ENCODE measurements at regions not wholly inside any gene's neighbourhood (a gene's known extent, or its start where the extent isn't known, plus 50 kb on each side); places are given as distances from the start of the nearest gene placed in this dataset.
"Not testable (repeated sequence)": the region's sequence is repeated elsewhere in the genome, so short reads cannot be mapped to it uniquely, and the experiment has no call there.

DNA sequence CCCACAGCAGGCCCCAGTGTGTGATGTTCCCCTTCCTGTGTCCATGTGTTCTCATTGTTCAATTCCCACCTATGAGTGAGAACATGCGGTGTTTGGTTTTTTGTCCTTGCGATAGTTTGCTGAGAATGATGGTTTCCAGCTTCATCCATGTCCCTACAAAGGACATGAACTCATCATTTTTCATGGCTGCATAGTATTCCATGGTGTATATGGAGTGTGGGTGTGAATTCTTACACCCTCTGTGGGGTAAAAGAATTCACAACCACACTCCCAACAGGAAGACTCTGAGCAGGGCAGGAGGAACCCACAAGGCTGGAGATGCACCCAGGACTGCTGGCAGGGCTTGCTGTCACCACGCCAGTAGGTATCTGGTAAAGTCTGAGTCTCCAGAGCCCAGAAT lies 80.9 kb downstream of the DHCR7 start:
- H3K4me3 Mint-ChIP-seq; CTCF ChIA-PET; POLR2A ChIA-PET; H3K27ac Mint-ChIP-seq; H3K36me3 Mint-ChIP-seq (ENCODE audit: low read depth); H3K9me3 Mint-ChIP-seq (ENCODE audit: insufficient read depth); DNase-seq; ATAC-seq; H3K27me3 Mint-ChIP-seq (ENCODE audit: low read depth); H3K4me1 Mint-ChIP-seq (ENCODE audit: low read depth): not testable (repeated sequence)

DNA sequence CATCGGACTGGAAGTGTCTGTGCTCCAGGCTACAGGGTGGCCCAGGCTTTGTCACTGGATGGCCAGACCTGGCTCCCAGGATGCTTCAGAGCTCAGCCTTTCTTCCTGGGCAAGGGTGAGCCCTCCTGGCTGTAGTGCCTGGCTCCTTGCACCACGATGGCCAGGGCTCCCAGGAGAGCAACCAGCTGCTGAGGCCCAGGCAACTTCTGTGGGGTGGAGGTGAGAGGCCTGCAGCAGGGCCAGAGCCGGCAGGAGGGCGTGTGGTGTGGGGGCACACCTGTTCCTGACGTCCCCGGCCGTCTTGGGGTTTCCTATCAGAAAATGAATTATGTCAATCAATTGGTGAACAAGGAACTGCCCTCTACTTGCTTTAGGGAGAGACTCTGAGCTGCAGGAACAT lies 82.1 kb downstream of the DHCR7 start:
- no peak overlapping the region for H3K4me3 Mint-ChIP-seq
- no peaks in the 10 kb centered on the region for H3K4me1 Mint-ChIP-seq (ENCODE audit: low read depth)
- H3K36me3 Mint-ChIP-seq (ENCODE audit: low read depth) = no peaks in the 10 kb centered on the region
- H3K27ac Mint-ChIP-seq = no peak overlapping the region
- ATAC-seq (no peak), DNase-seq (no peak)
- CTCF ChIA-PET = no interaction called here
- POLR2A ChIA-PET = no interaction called here
- H3K9me3 Mint-ChIP-seq (ENCODE audit: insufficient read depth) = no peaks in the 10 kb centered on the region
- H3K27me3 Mint-ChIP-seq (ENCODE audit: low read depth) = no peaks in the 10 kb centered on the region

DNA sequence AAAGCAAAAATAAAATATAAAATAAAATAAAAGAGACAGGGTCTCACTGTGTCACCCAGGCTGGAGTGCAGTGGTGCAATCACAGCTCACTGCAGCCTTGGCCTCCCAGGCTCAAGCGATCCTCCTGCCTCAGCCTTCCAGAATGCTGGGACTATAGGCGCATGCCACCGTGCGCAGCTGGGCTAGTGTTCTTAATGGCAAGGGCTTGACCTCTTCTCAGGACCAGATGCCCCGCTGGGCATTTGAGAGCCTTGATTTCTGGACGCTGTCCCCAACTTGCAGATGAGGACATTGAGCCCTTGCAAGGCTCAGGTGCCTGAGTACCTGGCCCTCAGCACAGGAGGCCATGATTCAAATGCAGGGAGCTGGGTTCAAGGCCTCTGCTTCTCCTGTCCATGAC lies 82.6 kb downstream of the DHCR7 start:
- CTCF ChIA-PET = no interaction called here
- Mint-ChIP-seq H3K27me3 (ENCODE audit: low read depth) (no peaks in the 10 kb centered on the region), H3K4me3 (no peak overlapping the region), H3K36me3 (ENCODE audit: low read depth) (no peaks in the 10 kb centered on the region), H3K27ac (no peak overlapping the region), H3K9me3 (ENCODE audit: insufficient read depth) (no peaks in the 10 kb centered on the region), H3K4me1 (ENCODE audit: low read depth) (no peaks in the 10 kb centered on the region)
- no peak for ATAC-seq
- POLR2A ChIA-PET = no interaction called here
- DNase-seq = no peak

DNA sequence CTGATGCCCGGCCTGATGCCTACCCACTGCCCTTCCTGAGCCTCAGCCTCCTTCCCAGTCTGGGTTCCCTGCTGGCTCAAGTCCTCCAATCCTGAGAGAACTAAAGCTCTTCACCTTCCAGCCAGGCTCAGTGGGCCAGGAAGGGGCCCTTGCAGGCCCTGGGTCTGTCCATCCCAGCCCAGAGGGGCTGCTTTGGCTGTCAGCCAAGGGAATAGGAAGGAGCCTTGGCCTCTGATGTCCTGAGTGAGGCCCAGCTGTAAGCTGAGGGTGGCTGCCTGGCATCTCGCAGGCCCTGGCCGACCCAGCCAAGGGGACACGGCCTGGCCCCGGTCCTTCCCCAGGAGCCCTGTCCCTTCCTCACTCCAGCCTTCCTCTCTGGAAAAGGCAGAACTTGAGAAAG lies 83.4 kb downstream of the DHCR7 start:
- ChIA-PET POLR2A (no interaction called here), CTCF (no interaction called here)
- Mint-ChIP-seq H3K9me3 (ENCODE audit: insufficient read depth) (no peaks in the 10 kb centered on the region), H3K4me1 (ENCODE audit: low read depth) (no peaks in the 10 kb centered on the region), H3K27me3 (ENCODE audit: low read depth) (no peaks in the 10 kb centered on the region), H3K4me3 (no peak overlapping the region), H3K36me3 (ENCODE audit: low read depth) (no peaks in the 10 kb centered on the region), H3K27ac (no peak overlapping the region)
- no peak for DNase-seq
- no peak for ATAC-seq

DNA sequence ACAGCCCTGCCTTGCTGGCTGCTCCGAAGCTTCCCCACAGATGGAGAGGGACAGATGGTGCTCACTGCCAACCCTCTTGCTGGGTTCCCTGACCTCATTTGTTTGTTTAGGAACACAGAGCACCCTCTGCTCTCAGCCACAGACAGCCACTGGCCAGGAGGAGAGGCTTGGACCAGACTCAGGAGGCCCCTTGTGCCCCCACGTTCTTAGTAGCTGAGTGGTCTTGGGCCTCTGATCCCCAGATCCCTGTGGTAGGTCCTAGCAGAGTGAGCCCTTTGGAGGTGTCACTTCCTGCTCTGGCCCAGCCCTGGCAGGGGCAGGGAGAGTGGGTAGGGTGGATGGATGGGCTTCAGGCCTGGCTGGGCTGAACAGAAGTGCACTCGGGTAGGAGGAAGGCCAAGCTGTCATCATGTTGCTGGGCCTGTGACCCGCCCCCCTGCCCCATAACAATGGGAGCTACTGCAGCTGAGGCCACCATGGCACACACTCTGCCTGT lies 84.0 kb downstream of the DHCR7 start:
- Mint-ChIP-seq H3K36me3 (ENCODE audit: low read depth) (no peaks in the 10 kb centered on the region), H3K4me3 (no peak overlapping the region), H3K9me3 (ENCODE audit: insufficient read depth) (no peaks in the 10 kb centered on the region), H3K4me1 (ENCODE audit: low read depth) (no peaks in the 10 kb centered on the region), H3K27me3 (ENCODE audit: low read depth) (no peaks in the 10 kb centered on the region), H3K27ac (no peak overlapping the region)
- ChIA-PET POLR2A (no interaction called here), CTCF (no interaction called here)
- DNase-seq (no peak), ATAC-seq (no peak)

DNA sequence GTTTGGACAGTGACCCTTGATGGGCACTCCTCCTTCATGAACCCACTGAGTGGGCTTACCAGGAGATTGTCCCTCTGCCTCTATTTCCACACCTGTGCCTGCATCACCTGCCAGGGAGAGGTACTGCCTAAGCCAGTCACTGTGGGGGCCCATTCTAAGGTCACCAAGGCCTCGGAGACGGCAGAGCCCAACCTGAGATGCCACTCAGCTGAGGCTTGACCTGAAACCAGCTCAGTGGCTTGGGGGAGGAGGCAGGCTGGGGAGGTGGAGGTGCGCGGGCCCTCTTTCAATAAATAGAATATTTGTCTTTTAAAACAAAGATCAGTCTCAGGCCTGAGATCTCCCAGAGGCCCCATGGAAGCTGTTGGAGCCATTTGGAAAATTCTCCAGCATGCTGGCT lies 84.5 kb downstream of the DHCR7 start:
- Mint-ChIP-seq H3K27me3 (ENCODE audit: low read depth) (no peaks in the 10 kb centered on the region), H3K36me3 (ENCODE audit: low read depth) (no peaks in the 10 kb centered on the region), H3K4me3 (no peak overlapping the region), H3K4me1 (ENCODE audit: low read depth) (no peaks in the 10 kb centered on the region), H3K27ac (no peak overlapping the region), H3K9me3 (ENCODE audit: insufficient read depth) (no peaks in the 10 kb centered on the region)
- CTCF ChIA-PET = no interaction called here
- DNase-seq (no peak), ATAC-seq (no peak)
- POLR2A ChIA-PET = no interaction called here

DNA sequence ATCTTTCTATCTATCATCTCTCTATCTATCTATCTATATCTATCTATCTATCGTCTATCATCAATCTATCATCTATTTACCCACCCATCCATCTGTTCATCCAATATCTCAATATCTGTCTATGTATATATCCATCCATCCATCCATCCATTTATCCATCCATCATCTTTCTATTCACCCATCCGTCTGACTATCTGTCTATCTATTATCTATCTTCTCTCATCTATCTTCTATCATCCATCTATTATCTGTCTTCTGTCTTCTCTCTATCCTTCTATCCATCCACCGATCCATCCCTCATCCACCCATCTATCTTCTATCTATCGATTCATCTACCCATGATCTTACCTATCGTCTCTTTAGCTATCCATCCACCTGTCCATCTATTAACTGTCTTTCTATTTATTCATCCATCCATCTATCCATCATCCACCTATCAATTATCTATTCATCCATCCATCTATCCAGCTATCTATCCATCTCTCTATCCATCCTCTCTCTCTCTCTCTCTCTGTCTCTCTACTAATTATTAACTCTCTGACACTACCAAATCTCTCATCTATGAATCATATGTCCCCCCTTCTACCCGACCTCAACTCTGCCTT lies 89.1 kb downstream of the DHCR7 start:
- DNase-seq (no peak), ATAC-seq (no peak)
- ChIA-PET POLR2A (no interaction called here), CTCF (no interaction called here)
- Mint-ChIP-seq H3K27ac (no peak overlapping the region), H3K4me3 (no peak overlapping the region), H3K9me3 (ENCODE audit: insufficient read depth) (no peaks in the 10 kb centered on the region), H3K36me3 (ENCODE audit: low read depth) (no peaks in the 10 kb centered on the region), H3K4me1 (ENCODE audit: low read depth) (no peaks in the 10 kb centered on the region), H3K27me3 (ENCODE audit: low read depth) (no peaks in the 10 kb centered on the region)

DNA sequence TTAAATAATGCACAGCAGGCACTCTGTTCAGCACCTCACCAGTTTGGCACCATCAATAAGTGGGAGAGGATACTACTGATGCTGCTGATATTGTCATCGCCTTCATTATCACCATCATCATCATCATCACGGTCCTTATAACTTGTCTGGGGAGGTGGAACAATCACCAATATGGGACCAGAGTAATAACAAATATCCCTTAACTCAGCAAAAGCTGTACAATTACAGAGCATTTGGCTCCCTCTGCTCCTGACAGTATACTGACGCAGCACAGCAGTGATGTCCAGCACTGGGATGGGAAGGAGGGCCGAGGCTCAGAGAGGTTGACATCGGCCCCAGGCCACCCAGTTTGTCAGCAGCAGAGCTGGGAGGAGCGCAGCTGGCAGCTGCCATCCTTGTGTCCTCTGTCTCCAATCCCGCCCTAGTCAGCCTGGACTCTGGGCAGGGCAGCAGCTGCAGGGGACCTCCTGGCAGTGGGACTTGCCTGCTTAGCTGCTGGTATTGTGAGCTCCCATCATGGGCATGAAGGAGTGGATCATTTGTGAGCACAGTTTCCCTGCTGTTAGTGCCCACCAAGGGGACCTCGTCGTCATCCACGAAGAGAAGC lies 90.0 kb downstream of the DHCR7 start:
- ChIA-PET CTCF (no interaction called here), POLR2A (no interaction called here)
- no peak overlapping the region for H3K27ac Mint-ChIP-seq
- no peaks in the 10 kb centered on the region for H3K36me3 Mint-ChIP-seq (ENCODE audit: low read depth)
- H3K4me3 Mint-ChIP-seq = no peak overlapping the region
- no peaks in the 10 kb centered on the region for H3K9me3 Mint-ChIP-seq (ENCODE audit: insufficient read depth)
- no peaks in the 10 kb centered on the region for H3K4me1 Mint-ChIP-seq (ENCODE audit: low read depth)
- H3K27me3 Mint-ChIP-seq (ENCODE audit: low read depth) = no peaks in the 10 kb centered on the region
- DNase-seq (no peak), ATAC-seq (no peak)

DNA sequence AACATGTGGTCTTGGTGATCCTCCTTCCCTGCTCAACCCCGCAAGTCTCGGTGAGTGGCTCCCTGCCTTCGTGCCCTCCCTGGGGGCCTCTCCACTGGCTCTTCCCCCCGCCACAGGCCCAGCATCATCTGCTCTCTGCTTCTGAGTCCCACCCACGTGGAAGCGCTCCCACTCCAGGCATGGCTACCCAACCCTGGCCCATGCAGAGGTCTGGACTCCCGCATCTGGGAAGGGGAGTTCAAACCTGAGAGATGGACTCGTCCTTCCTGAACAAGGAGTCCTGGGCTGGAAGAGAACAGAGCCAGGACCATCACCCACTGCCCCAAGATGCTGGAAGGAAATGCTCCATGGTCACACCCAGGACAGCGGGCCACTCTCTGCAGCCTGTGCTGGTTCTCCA lies 90.8 kb downstream of the DHCR7 start:
- no peak overlapping the region for H3K27ac Mint-ChIP-seq
- DNase-seq (no peak), ATAC-seq (no peak)
- H3K36me3 Mint-ChIP-seq (ENCODE audit: low read depth) = no peaks in the 10 kb centered on the region
- ChIA-PET POLR2A (no interaction called here), CTCF (no interaction called here)
- no peaks in the 10 kb centered on the region for H3K9me3 Mint-ChIP-seq (ENCODE audit: insufficient read depth)
- H3K4me3 Mint-ChIP-seq = no peak overlapping the region
- no peaks in the 10 kb centered on the region for H3K4me1 Mint-ChIP-seq (ENCODE audit: low read depth)
- no peaks in the 10 kb centered on the region for H3K27me3 Mint-ChIP-seq (ENCODE audit: low read depth)

DNA sequence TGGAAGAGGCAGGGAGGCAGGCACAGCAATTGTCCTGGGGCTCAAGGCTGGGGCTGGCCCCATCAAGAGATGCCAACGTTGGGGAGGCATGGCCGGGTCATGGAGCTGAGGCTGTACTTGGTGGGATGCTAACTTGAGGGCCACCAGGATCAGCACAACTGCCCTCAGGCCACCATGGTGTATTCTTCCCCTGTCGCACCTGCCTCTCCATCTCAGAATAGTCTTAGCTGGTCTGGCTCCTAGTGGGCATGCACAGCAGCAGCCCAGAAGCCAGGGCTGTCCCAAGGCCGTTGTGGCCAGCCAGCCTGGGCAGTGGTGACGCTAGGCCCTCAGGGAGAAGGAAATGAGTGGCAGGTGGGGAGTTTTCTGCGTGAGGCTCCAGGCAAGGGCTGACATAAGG lies 91.3 kb downstream of the DHCR7 start:
- no peak for DNase-seq
- Mint-ChIP-seq H3K4me1 (ENCODE audit: low read depth) (no peaks in the 10 kb centered on the region), H3K36me3 (ENCODE audit: low read depth) (no peaks in the 10 kb centered on the region), H3K4me3 (no peak overlapping the region), H3K9me3 (ENCODE audit: insufficient read depth) (no peaks in the 10 kb centered on the region), H3K27ac (no peak overlapping the region), H3K27me3 (ENCODE audit: low read depth) (no peaks in the 10 kb centered on the region)
- CTCF ChIA-PET = no interaction called here
- POLR2A ChIA-PET = no interaction called here
- no peak for ATAC-seq

DNA sequence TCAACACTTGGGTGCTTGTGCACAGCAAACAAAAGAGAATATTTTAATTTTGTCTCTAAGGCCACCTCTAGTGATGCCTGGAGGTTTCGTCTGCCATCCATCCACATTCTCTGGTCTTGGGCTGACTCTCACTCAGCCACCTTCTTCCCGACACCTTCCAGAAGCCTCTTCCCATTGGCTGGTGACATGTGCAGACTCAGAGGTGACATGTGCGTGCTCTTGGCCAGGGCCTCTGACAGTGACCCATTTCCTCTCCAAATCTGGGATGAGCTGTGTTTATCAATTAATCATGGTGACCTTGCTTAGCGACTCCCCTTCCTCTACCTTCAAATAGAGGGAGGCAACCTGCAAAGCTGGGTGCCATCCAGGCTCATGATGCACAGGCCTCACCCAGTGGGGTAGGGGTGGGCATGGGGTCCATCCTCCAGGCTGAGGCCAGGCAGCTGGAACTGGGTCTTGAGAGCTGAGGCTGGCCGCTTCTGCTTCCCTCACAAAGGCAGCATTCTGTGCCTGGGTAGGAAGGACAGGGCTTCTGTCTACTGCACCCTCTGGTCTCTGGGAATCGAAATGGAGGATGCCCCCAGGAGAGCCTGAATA lies 91.8 kb downstream of the DHCR7 start:
- Mint-ChIP-seq H3K9me3 (ENCODE audit: insufficient read depth) (no peaks in the 10 kb centered on the region), H3K27me3 (ENCODE audit: low read depth) (no peaks in the 10 kb centered on the region), H3K27ac (no peak overlapping the region), H3K4me1 (ENCODE audit: low read depth) (no peaks in the 10 kb centered on the region), H3K36me3 (ENCODE audit: low read depth) (no peaks in the 10 kb centered on the region), H3K4me3 (no peak overlapping the region)
- ChIA-PET POLR2A (no interaction called here), CTCF (no interaction called here)
- no peak for DNase-seq
- no peak for ATAC-seq

DNA sequence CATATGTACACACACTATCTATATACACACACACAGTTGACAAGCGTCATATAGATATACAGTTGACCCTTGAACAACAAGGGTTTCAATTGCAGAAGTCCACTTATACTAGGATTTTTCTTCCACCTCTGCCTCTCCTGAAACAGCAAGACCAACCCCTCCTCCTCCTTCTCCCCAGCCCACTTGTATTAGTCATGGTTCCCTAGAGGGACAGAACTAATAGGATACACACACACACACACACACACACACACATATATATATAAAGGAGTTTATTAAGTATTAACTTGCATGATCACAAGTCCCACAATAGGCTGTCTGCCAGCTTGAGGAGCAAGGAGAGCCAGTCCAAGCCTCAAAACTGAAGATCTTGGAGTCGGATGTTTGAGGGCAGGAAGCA lies 92.9 kb downstream of the DHCR7 start:
- ChIA-PET CTCF (no interaction called here), POLR2A (no interaction called here)
- no peak for ATAC-seq
- Mint-ChIP-seq H3K4me3 (no peak overlapping the region), H3K27me3 (ENCODE audit: low read depth) (no peaks in the 10 kb centered on the region), H3K4me1 (ENCODE audit: low read depth) (no peaks in the 10 kb centered on the region), H3K36me3 (ENCODE audit: low read depth) (no peaks in the 10 kb centered on the region), H3K9me3 (ENCODE audit: insufficient read depth) (no peaks in the 10 kb centered on the region), H3K27ac (no peak overlapping the region)
- DNase-seq = no peak

Measured in activated CD8-positive, alpha-beta T cell treated with anti-CD3 and anti-CD28 coated beads, Interleukin-2, amount 10 ng/mL, durations not matched to agents 7 days and 5 days (primary cell).